ENCODE measurements at regions not wholly inside any gene's neighbourhood (a gene's known extent, or its start where the extent isn't known, plus 50 kb on each side); places are given as distances from the start of the nearest gene placed in this dataset.
"Not testable (repeated sequence)": the region's sequence is repeated elsewhere in the genome, so short reads cannot be mapped to it uniquely, and the experiment has no call there.

- no peaks in the 10 kb centered on the region for H3K9me3 ChIP-seq (ENCODE audit: control insufficient read depth, low read length)
- no peak overlapping the region for H3K4me3 ChIP-seq (ENCODE audit: low read length in 2 of 2)
- DNase-seq, result no peak
- no peaks in the 10 kb centered on the region for H3K27me3 ChIP-seq (ENCODE audit: control insufficient read depth in 1 of 2, insufficient read depth in 2 of 2, low read length in 1 of 2)
- ATAC-seq (ENCODE audit: low FRiP score), result no peak
- H3K4me1 ChIP-seq (ENCODE audit: control insufficient read depth in 1 of 2, insufficient read depth in 2 of 2, low read length in 2 of 2), result no peaks in the 10 kb centered on the region
- WGBS, 2 donors, result 63 to 66% methylated on average over 4 of the region's 4 CpGs
- no peak overlapping the region for H3K27ac ChIP-seq (ENCODE audit: low read depth in 1 of 2, low read length in 2 of 2)
- intact Hi-C loops (cut with DNase I), result no loop called here
- no peaks in the 10 kb centered on the region for H3K36me3 ChIP-seq (ENCODE audit: control insufficient read depth in 1 of 2, insufficient read depth in 2 of 2, low read length in 1 of 2)
These were observed 567.1 kb upstream of the NR2F2 start for GRCh38 chr15:95763426-95763825.

GRCh38 chr15:95765161-95765560 lies 565.3 kb upstream of the NR2F2 start:
- Histone ChIP-seq H3K36me3 (ENCODE audit: control insufficient read depth in 1 of 2, insufficient read depth in 2 of 2, low read length in 1 of 2) (no peaks in the 10 kb centered on the region), H3K4me1 (ENCODE audit: control insufficient read depth in 1 of 2, insufficient read depth in 2 of 2, low read length in 2 of 2) (no peaks in the 10 kb centered on the region), H3K27ac (ENCODE audit: low read depth in 1 of 2, low read length in 2 of 2) (no peak overlapping the region), H3K4me3 (ENCODE audit: low read length in 2 of 2) (no peak overlapping the region), H3K9me3 (ENCODE audit: control insufficient read depth, low read length) (no peaks in the 10 kb centered on the region), H3K27me3 (ENCODE audit: control insufficient read depth in 1 of 2, insufficient read depth in 2 of 2, low read length in 1 of 2) (no peaks in the 10 kb centered on the region)
- no peak for DNase-seq
- 89 to 94% methylated on average over 2 of the region's 2 CpGs for WGBS, 2 donors
- no peak for ATAC-seq (ENCODE audit: low FRiP score)
- intact Hi-C loops (cut with DNase I), result no loop called here

DNA sequence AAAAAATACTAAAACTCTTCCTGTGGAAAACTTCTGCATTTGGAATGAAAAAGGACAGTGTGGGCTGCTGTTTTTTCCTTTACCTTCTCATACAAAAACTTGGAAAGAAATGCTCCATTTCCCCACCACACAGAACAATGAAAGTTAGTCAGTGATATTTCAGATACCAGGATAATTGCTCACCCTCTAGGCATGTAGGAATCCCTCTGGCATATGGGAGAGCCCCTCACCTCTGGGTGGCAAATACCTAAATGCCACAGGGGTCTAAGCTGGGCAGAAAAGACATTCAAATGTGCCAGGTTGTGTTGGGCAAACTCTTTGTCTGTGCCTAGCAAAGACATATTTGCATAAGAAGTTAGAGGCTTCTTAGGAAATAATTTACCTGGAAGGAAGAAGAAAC lies 560.3 kb upstream of the NR2F2 start:
- Histone ChIP-seq H3K9me3 (ENCODE audit: control insufficient read depth, low read length) (no peaks in the 10 kb centered on the region), H3K36me3 (ENCODE audit: control insufficient read depth in 1 of 2, insufficient read depth in 2 of 2, low read length in 1 of 2) (no peaks in the 10 kb centered on the region), H3K4me1 (ENCODE audit: control insufficient read depth in 1 of 2, insufficient read depth in 2 of 2, low read length in 2 of 2) (no peaks in the 10 kb centered on the region), H3K4me3 (ENCODE audit: low read length in 2 of 2) (no peak overlapping the region), H3K27ac (ENCODE audit: low read depth in 1 of 2, low read length in 2 of 2) (no peak overlapping the region), H3K27me3 (ENCODE audit: control insufficient read depth in 1 of 2, insufficient read depth in 2 of 2, low read length in 1 of 2) (no peaks in the 10 kb centered on the region)
- ATAC-seq (ENCODE audit: low FRiP score) (no peak), DNase-seq (no peak)
- intact Hi-C loops (cut with DNase I), result no loop called here

DNA sequence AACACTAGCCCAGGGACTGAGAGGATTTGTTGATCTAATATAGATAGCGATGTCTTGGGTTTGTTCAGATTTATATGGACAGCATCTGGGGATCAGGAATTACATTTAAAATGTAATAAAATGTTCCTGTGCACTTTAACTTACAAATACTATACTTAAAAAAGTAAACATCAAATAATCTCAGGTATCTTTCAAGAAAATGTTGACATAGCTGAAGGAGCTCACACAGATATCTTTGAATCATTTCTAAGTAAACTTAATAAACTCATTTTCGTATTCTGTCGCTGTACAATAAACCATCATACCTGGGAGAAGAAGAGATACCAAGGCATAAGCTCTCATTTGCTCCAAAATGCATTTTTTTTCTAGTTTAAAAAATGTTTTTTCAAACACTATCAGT lies 557.5 kb upstream of the NR2F2 start:
- ATAC-seq (ENCODE audit: low FRiP score) (no peak), DNase-seq (no peak)
- intact Hi-C loops (cut with DNase I), result no loop called here
- H3K36me3 ChIP-seq (ENCODE audit: control insufficient read depth in 1 of 2, insufficient read depth in 2 of 2, low read length in 1 of 2), result no peaks in the 10 kb centered on the region
- no peaks in the 10 kb centered on the region for H3K27me3 ChIP-seq (ENCODE audit: control insufficient read depth in 1 of 2, insufficient read depth in 2 of 2, low read length in 1 of 2)
- no peak overlapping the region for H3K4me3 ChIP-seq (ENCODE audit: low read length in 2 of 2)
- H3K4me1 ChIP-seq (ENCODE audit: control insufficient read depth in 1 of 2, insufficient read depth in 2 of 2, low read length in 2 of 2), result no peaks in the 10 kb centered on the region
- H3K27ac ChIP-seq (ENCODE audit: low read depth in 1 of 2, low read length in 2 of 2), result no peak overlapping the region
- no peaks in the 10 kb centered on the region for H3K9me3 ChIP-seq (ENCODE audit: control insufficient read depth, low read length)
- WGBS, 2 donors, result 84 to 89% methylated on average over 3 of the region's 3 CpGs

GRCh38 chr15:95784508-95784907 lies 546.0 kb upstream of the NR2F2 start:
- DNase-seq (no peak), ATAC-seq (ENCODE audit: low FRiP score) (no peak)
- Histone ChIP-seq H3K4me3 (ENCODE audit: low read length in 2 of 2) (no peak overlapping the region), H3K9me3 (ENCODE audit: control insufficient read depth, low read length) (peaks cover 13% of the 10 kb centered on the region), H3K27ac (ENCODE audit: low read depth in 1 of 2, low read length in 2 of 2) (no peak overlapping the region), H3K27me3 (ENCODE audit: control insufficient read depth in 1 of 2, insufficient read depth in 2 of 2, low read length in 1 of 2) (no peaks in the 10 kb centered on the region), H3K36me3 (ENCODE audit: control insufficient read depth in 1 of 2, insufficient read depth in 2 of 2, low read length in 1 of 2) (peaks cover 0 to 1% of the 10 kb centered on the region in 2 donors), H3K4me1 (ENCODE audit: control insufficient read depth in 1 of 2, insufficient read depth in 2 of 2, low read length in 2 of 2) (no peaks in the 10 kb centered on the region)
- WGBS, 2 donors, result 91 to 94% methylated on average over 4 of the region's 4 CpGs
- intact Hi-C loops (cut with DNase I), result no loop called here

- DNase-seq; H3K36me3 ChIP-seq (ENCODE audit: control insufficient read depth in 1 of 2, insufficient read depth in 2 of 2, low read length in 1 of 2); H3K27me3 ChIP-seq (ENCODE audit: control insufficient read depth in 1 of 2, insufficient read depth in 2 of 2, low read length in 1 of 2); H3K4me3 ChIP-seq (ENCODE audit: low read length in 2 of 2); H3K4me1 ChIP-seq (ENCODE audit: control insufficient read depth in 1 of 2, insufficient read depth in 2 of 2, low read length in 2 of 2); intact Hi-C loops (cut with DNase I); H3K27ac ChIP-seq (ENCODE audit: low read depth in 1 of 2, low read length in 2 of 2); ATAC-seq (ENCODE audit: low FRiP score): not testable (repeated sequence)
- peaks cover 13% of the 10 kb centered on the region for H3K9me3 ChIP-seq (ENCODE audit: control insufficient read depth, low read length)
- WGBS, 2 donors, result 87 to 89% methylated on average over 2 of the region's 2 CpGs
These were observed 545.2 kb upstream of the NR2F2 start for GRCh38 chr15:95785276-95785675.

GRCh38 chr15:95793231-95793630 lies 537.3 kb upstream of the NR2F2 start:
- intact Hi-C loops (cut with DNase I), result no loop called here
- ATAC-seq (ENCODE audit: low FRiP score), result no peak
- WGBS, 2 donors, result 80 to 86% methylated on average over 2 of the region's 2 CpGs
- Histone ChIP-seq H3K27ac (ENCODE audit: low read depth in 1 of 2, low read length in 2 of 2) (no peak overlapping the region), H3K9me3 (ENCODE audit: control insufficient read depth, low read length) (no peaks in the 10 kb centered on the region), H3K4me3 (ENCODE audit: low read length in 2 of 2) (no peak overlapping the region), H3K27me3 (ENCODE audit: control insufficient read depth in 1 of 2, insufficient read depth in 2 of 2, low read length in 1 of 2) (no peaks in the 10 kb centered on the region), H3K4me1 (ENCODE audit: control insufficient read depth in 1 of 2, insufficient read depth in 2 of 2, low read length in 2 of 2) (no peaks in the 10 kb centered on the region), H3K36me3 (ENCODE audit: control insufficient read depth in 1 of 2, insufficient read depth in 2 of 2, low read length in 1 of 2) (no peaks in the 10 kb centered on the region)
- DNase-seq, result no peak

DNA sequence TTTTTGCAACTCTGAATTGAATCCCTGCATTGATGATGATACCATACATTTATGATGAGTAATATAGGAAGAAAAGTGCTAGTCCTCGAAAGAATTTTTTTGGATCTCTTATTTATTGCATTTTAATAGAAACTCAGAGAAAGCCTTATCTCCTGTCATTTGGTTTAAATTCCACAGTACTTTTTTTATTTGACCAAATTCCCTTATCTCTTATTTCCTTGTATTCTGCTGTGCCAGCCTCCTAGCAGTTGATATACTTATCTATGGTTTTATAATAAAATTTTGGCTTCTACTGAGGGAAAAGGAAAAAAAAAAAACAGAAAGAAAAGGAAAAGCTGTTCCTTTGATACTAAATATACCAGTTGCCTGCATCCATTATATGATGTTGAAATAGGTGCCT lies 535.1 kb upstream of the NR2F2 start:
- Histone ChIP-seq H3K9me3 (ENCODE audit: control insufficient read depth, low read length) (no peaks in the 10 kb centered on the region), H3K27ac (ENCODE audit: low read depth in 1 of 2, low read length in 2 of 2) (no peak overlapping the region), H3K4me1 (ENCODE audit: control insufficient read depth in 1 of 2, insufficient read depth in 2 of 2, low read length in 2 of 2) (no peaks in the 10 kb centered on the region), H3K4me3 (ENCODE audit: low read length in 2 of 2) (no peak overlapping the region), H3K36me3 (ENCODE audit: control insufficient read depth in 1 of 2, insufficient read depth in 2 of 2, low read length in 1 of 2) (no peaks in the 10 kb centered on the region), H3K27me3 (ENCODE audit: control insufficient read depth in 1 of 2, insufficient read depth in 2 of 2, low read length in 1 of 2) (no peaks in the 10 kb centered on the region)
- intact Hi-C loops (cut with DNase I), result no loop called here
- 14 to 20% methylated on average over 1 of the region's 1 CpG for WGBS, 2 donors
- no peak for DNase-seq
- no peak for ATAC-seq (ENCODE audit: low FRiP score)

- no peak overlapping the region for H3K27ac ChIP-seq (ENCODE audit: low read depth in 1 of 2, low read length in 2 of 2)
- no peak for DNase-seq
- no peak for ATAC-seq (ENCODE audit: low FRiP score)
- no peaks in the 10 kb centered on the region for H3K4me1 ChIP-seq (ENCODE audit: control insufficient read depth in 1 of 2, insufficient read depth in 2 of 2, low read length in 2 of 2)
- 89 to 91% methylated on average over 12 of the region's 12 CpGs for WGBS, 2 donors
- no peaks in the 10 kb centered on the region for H3K27me3 ChIP-seq (ENCODE audit: control insufficient read depth in 1 of 2, insufficient read depth in 2 of 2, low read length in 1 of 2)
- H3K36me3 ChIP-seq (ENCODE audit: control insufficient read depth in 1 of 2, insufficient read depth in 2 of 2, low read length in 1 of 2), result no peaks in the 10 kb centered on the region
- no peak overlapping the region for H3K4me3 ChIP-seq (ENCODE audit: low read length in 2 of 2)
- intact Hi-C loops (cut with DNase I), result no loop called here
- no peaks in the 10 kb centered on the region for H3K9me3 ChIP-seq (ENCODE audit: control insufficient read depth, low read length)
These were observed 531.0 kb upstream of the NR2F2 start for GRCh38 chr15:95799286-95800200.

Measured in aorta (tissue), 5 donors.